ENCODE measurements at regions not wholly inside any gene's neighbourhood (a gene's known extent, or its start where the extent isn't known, plus 50 kb on each side); places are given as distances from the start of the nearest gene placed in this dataset.

GRCh38 chr20:40110311-40110831 lies 578.7 kb downstream of the MAFB start:
- no peak for DNase-seq (ENCODE audit: low spot score)
- no peak for TF ChIP-seq CTCF (IDR thresholded peaks at IDR 0.05; ENCODE audit: extremely low read depth, missing control alignments)

DNA sequence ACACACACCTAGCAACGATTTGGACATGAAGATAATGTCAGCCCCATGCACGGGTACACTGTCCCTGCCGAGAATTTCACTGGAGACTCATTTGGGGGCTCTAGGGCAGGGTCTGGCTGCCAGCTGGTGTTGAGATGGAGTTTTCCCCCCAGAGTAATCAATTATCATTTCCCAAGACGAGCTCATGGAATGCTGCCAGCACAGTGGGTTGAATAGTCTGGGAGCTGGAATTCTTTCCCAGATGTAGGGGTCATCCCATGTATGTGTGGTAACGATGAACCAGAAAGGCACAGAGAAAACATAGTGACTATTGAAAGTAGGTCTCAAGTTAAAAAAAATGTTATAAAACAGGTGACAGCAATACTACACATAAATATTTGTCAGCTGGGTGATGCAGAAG lies 579.9 kb downstream of the MAFB start:
- TF ChIP-seq CTCF (IDR thresholded peaks at IDR 0.05; ENCODE audit: extremely low read depth, missing control alignments) = no peak
- no peak for DNase-seq (ENCODE audit: low spot score)

GRCh38 chr20:40108321-40108720 lies 580.7 kb downstream of the MAFB start:
- no peak for TF ChIP-seq CTCF (IDR thresholded peaks at IDR 0.05; ENCODE audit: extremely low read depth, missing control alignments)
- DNase-seq (ENCODE audit: low spot score) = no peak

DNA sequence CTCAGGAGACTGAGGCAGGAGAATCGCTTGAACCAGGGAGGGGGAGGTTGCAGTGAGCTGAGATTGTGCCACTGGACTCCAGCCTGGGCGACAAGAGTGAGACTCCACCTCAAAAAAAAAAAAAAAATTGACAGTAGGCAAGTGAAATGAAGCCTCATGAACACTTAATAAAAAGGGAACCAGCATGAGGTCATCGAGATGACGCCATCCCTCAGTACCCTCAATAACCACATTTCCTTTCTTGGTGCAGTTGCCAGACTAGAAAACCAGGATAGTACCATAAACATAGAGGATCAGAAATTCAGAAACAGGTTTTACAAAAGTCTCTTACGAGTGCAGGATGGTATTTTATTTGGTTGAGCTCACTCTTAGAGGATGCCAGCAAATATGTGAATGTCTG lies 584.1 kb downstream of the MAFB start:
- TF ChIP-seq CTCF (IDR thresholded peaks at IDR 0.05; ENCODE audit: extremely low read depth, missing control alignments) = no peak
- no peak for DNase-seq (ENCODE audit: low spot score)

- no peak for TF ChIP-seq CTCF (IDR thresholded peaks at IDR 0.05; ENCODE audit: extremely low read depth, missing control alignments)
- no peak for DNase-seq (ENCODE audit: low spot score)
Observed at GRCh38 chr20:40103420-40103819, 585.6 kb downstream of the MAFB start.

DNA sequence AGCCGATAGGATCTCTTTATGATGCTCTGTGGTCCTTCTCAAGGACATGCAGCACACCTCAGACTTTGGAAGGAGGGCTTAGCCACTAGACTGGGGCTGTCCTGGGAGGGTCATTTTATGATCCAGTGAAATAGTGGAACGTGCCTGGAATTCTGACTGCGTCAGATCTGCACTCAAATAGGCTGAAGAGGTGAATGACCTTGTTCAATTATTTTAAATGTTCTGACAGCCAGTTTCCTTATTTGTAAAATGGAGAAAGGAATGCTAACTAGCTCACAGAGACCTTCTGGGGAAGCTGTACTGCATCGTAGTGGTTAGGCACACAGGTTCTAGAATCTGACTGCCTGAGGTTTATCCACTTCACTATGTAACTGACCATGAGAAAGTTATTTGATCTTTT lies 587.5 kb downstream of the MAFB start:
- no peak for TF ChIP-seq CTCF (IDR thresholded peaks at IDR 0.05; ENCODE audit: extremely low read depth, missing control alignments)
- no peak for DNase-seq (ENCODE audit: low spot score)

DNA sequence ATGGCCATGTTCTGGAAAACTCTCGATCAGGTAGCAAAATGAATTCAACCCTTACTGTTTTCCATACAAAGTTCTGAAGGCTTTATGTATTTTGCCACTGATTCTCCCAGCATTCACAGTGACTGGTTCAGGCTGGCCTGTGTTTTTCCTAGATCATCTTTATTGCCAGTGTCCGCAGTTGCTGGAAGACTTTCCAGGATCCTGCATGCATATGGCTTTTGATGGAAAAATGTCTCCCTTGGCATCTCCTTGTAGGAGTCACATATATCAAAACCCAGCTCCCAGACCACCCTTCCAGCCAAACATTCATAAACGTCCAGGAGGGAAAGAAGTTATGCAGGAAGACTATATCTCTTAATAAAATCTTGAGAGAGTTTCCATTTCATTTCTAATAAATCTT lies 588.8 kb downstream of the MAFB start:
- TF ChIP-seq CTCF (IDR thresholded peaks at IDR 0.05; ENCODE audit: extremely low read depth, missing control alignments) = no peak
- no peak for DNase-seq (ENCODE audit: low spot score)
